K562 (cell line): ENCODE measurements at regions not wholly inside any gene's neighbourhood (a gene's known extent, or its start where the extent isn't known, plus 50 kb on each side); places are given as distances from the start of the nearest gene placed in this dataset.

ENCODE experiments used
- ATF2 ChIP-seq: sonication (generic); formaldehyde crosslinking; IDR thresholded peaks from 2 replicates; pipeline ENCODE4 v1.8.1; 2022; ENCODE audit warnings: missing genetic modification reagents
- BCOR ChIP-seq: fragments of 450-650 bp; IDR thresholded peaks from 2 replicates; pipeline ENCODE4 v1.6.1; 2016
- CTCF ChIP-seq, 3 experiments: IDR thresholded peaks in 2 of 3; conservative IDR thresholded peaks in 1 of 3; 2 replicates each; pipeline ENCODE4 v1.5.1; 2011 to 2012; ENCODE audit warnings: low read length in 3 of 3, mild to moderate bottlenecking in 3 of 3, control low read depth in 2 of 3, improper control_type of control experiment in 1 of 3, inconsistent platforms in 1 of 3, low read depth in 1 of 3, mixed read lengths in 1 of 3, moderate library complexity in 1 of 3; ENCODE audit not compliant: insufficient read depth in 2 of 3
- SAP30 ChIP-seq: fragments of 200-600 bp; sonication (generic); IDR thresholded peaks from 2 replicates; pipeline ENCODE4 v1.6.1; 2012; ENCODE audit warnings: borderline replicate concordance, low read depth, mild to moderate bottlenecking, moderate library complexity, low read length, control low read depth, inconsistent platforms; ENCODE audit not compliant: insufficient read depth, poor library complexity, severe bottlenecking
- TCF7L2 ChIP-seq: fragments of 150-350 bp; IDR thresholded peaks from 2 replicates; pipeline ENCODE4 v1.6.1; 2016; ENCODE audit warnings: low read depth, mild to moderate bottlenecking, low read length, moderate library complexity
- ZNF24 ChIP-seq: fragments of 450-650 bp; IDR thresholded peaks from 2 replicates; pipeline ENCODE4 v1.6.1; 2016
- ZNF639 ChIP-seq, 2 experiments: fragments of 200-800 bp in 1 of 2; sonication (Bioruptor generic) in 1 of 2; sonication (generic) in 1 of 2; formaldehyde crosslinking in 1 of 2; IDR thresholded peaks in 1 of 2; conservative IDR thresholded peaks in 1 of 2; 2 replicates each; pipeline versions ENCODE4 v1.5.0 to v1.6.1; 2016 to 2020; ENCODE audit warnings: missing compliant biosample characterization in 1 of 2, missing genetic modification characterization in 1 of 2, missing genetic modification reagents in 1 of 2
- ZNF830 ChIP-seq: fragments of 250-450 bp; sonication (Bioruptor Pico); IDR thresholded peaks from 2 replicates; pipeline ENCODE4 v1.5.0; 2021; ENCODE audit warnings: mild to moderate bottlenecking

- no peak for TF ChIP-seq TCF7L2
- TF ChIP-seq ATF2 = no peak
- no peak for TF ChIP-seq ZNF830 (CRISPR knock-in tag)
- TF ChIP-seq ZNF24 = no peak
- TF ChIP-seq ZNF639 (CRISPR knock-in tag; conservative IDR thresholded peaks at IDR 0.05 in 1 of 2, IDR thresholded peaks at IDR 0.05 in 1 of 2) = no peak
- no peak for TF ChIP-seq CTCF (IDR thresholded peaks at IDR 0.05 in 2 of 3, conservative IDR thresholded peaks at IDR 0.05 in 1 of 3; ENCODE audit: insufficient read depth in 2 of 3, low read depth in 1 of 3, low read length in 3 of 3)
- TF ChIP-seq SAP30 = no peak
- TF ChIP-seq BCOR = no peak
Measured at GRCh38 chr15:94834000-94834399, 602.6 kb downstream of the MCTP2 start.
